ENCODE measurements at regions not wholly inside any gene's neighbourhood (a gene's known extent, or its start where the extent isn't known, plus 50 kb on each side); places are given as distances from the start of the nearest gene placed in this dataset.

- TF ChIP-seq CTCF (IDR thresholded peaks at IDR 0.05), result no peak
- TF ChIP-seq EP300 (IDR thresholded peaks at IDR 0.05; ENCODE audit: low read depth), result no peak
These were observed 1345.2 kb downstream of the FSTL5 start for GRCh38 chr4:160818571-160818970.
